NCI-H2227 (cell line): ENCODE measurements at regions not wholly inside any gene's neighbourhood (a gene's known extent, or its start where the extent isn't known, plus 50 kb on each side); places are given as distances from the start of the nearest gene placed in this dataset.
"Not testable (repeated sequence)": the region's sequence is repeated elsewhere in the genome, so short reads cannot be mapped to it uniquely, and the experiment has no call there.

Experiments used
- DNase-seq: peaks from one replicate; lab custom pipeline; 2025; ENCODE audit not compliant: unreplicated experiment; lab: John Stamatoyannopoulos, UW

- DNase-seq = not testable (repeated sequence)
Measured at GRCh38 chrX:74181976-74182375, 122.0 kb upstream of the ZCCHC13 start.

GRCh38 chrX:74180716-74181115 is 123.3 kb upstream of the ZCCHC13 start:
- no peak for DNase-seq

- DNase-seq = no peak
Measured at GRCh38 chrX:74179990-74180389, 124.0 kb upstream of the ZCCHC13 start.

GRCh38 chrX:74179499-74179898 is 124.5 kb upstream of the ZCCHC13 start:
- DNase-seq = no peak

- DNase-seq = no peak
Measured at GRCh38 chrX:74179071-74179470, 124.9 kb upstream of the ZCCHC13 start.

- no peak for DNase-seq
Measured at GRCh38 chrX:74178536-74178935, 125.4 kb upstream of the ZCCHC13 start.

- no peak for DNase-seq
Measured at GRCh38 chrX:74171465-74171864, 132.5 kb upstream of the ZCCHC13 start.

GRCh38 chrX:74162199-74162598 is 141.8 kb upstream of the ZCCHC13 start:
- no peak for DNase-seq

GRCh38 chrX:74160816-74161215 is 143.2 kb upstream of the ZCCHC13 start:
- DNase-seq = no peak

- no peak for DNase-seq
Measured at GRCh38 chrX:74160358-74160757, 143.6 kb upstream of the ZCCHC13 start.

GRCh38 chrX:74147439-74147838 is 156.5 kb upstream of the ZCCHC13 start:
- no peak for DNase-seq

- DNase-seq = no peak
Measured at GRCh38 chrX:74138943-74139342, 165.0 kb upstream of the ZCCHC13 start.

- peak; percentile 76 for DNase-seq
Measured at GRCh38 chrX:74133156-74133796, 170.7 kb upstream of the ZCCHC13 start.

- no peak for DNase-seq
Measured at GRCh38 chrX:74132280-74132679, 171.7 kb upstream of the ZCCHC13 start.

- no peak for DNase-seq
Measured at GRCh38 chrX:74119016-74119910, 184.7 kb upstream of the ZCCHC13 start.

GRCh38 chrX:74117962-74118902 is 185.7 kb upstream of the ZCCHC13 start:
- no peak for DNase-seq

- DNase-seq = no peak
Measured at GRCh38 chrX:74111245-74111644, 192.7 kb upstream of the ZCCHC13 start.

GRCh38 chrX:74107666-74108065 is 196.3 kb upstream of the ZCCHC13 start:
- DNase-seq = no peak

GRCh38 chrX:74104356-74105015 is 199.5 kb upstream of the ZCCHC13 start:
- DNase-seq = no peak

- not testable (repeated sequence) for DNase-seq
Measured at GRCh38 chrX:74098407-74098806, 205.6 kb upstream of the ZCCHC13 start.

- DNase-seq = no peak
Measured at GRCh38 chrX:74090049-74090448, 213.9 kb upstream of the ZCCHC13 start.
